ENCODE measurements at regions not wholly inside any gene's neighbourhood (a gene's known extent, or its start where the extent isn't known, plus 50 kb on each side); places are given as distances from the start of the nearest gene placed in this dataset.

GRCh38 chr7:94769724-94770123 is 113.8 kb upstream of the SGCE start:
- TF ChIP-seq POLR2A (IDR thresholded peaks at IDR 0.05) (no peak), CTCF (IDR thresholded peaks at IDR 0.05) (no peak)

Measured in breast epithelium (tissue), 3 donors.